Astrocyte of the spinal cord (primary cell): ENCODE measurements at regions not wholly inside any gene's neighbourhood (a gene's known extent, or its start where the extent isn't known, plus 50 kb on each side); places are given as distances from the start of the nearest gene placed in this dataset.

Source experiments
- DNase-seq: peaks from one replicate; pipeline ENCODE4 v3.0.0; 2011; ENCODE audit warnings: low read depth, low spot score
- H3K4me3 ChIP-seq: 2 replicates; pipeline ENCODE4 v1.5.1; 2011; ENCODE audit warnings: low read depth, mild to moderate bottlenecking, low read length, moderate library complexity
- in situ Hi-C: cut with HindIII; loops from 2 replicates; pipeline ENCODE4 v1.10.0; 2017; ENCODE audit warnings: low sequenced_read_pairs
- TF ChIP-seq, protein P1 (sequence below): IDR thresholded peaks from 2 replicates; pipeline ENCODE4 v1.5.1; 2012; ENCODE audit warnings: low read depth, mild to moderate bottlenecking, low read length, inconsistent platforms

DNA sequence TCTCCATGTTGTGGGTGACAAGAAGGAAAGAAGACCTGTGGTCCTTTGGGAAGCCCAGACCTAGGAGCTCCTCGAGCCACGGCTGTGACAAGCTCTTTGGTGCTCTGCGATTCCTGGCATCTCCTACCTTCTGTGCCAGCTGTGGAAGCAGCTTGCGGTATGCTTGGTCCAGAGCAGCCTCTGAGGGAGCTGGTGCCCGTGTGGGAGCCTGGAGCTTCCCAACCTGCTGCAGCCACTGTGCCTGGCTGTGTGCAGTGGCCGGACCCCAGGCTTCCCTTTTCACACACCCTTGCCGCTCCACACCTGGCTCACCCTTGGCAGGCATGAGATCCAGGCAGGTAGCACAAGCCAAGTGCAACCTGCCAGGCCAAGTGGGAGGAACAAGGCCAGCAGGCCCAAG is 1328.6 kb upstream of the SLC39A10 start:
- in situ Hi-C loops = no loop called here
- TF ChIP-seq, protein P1, sequence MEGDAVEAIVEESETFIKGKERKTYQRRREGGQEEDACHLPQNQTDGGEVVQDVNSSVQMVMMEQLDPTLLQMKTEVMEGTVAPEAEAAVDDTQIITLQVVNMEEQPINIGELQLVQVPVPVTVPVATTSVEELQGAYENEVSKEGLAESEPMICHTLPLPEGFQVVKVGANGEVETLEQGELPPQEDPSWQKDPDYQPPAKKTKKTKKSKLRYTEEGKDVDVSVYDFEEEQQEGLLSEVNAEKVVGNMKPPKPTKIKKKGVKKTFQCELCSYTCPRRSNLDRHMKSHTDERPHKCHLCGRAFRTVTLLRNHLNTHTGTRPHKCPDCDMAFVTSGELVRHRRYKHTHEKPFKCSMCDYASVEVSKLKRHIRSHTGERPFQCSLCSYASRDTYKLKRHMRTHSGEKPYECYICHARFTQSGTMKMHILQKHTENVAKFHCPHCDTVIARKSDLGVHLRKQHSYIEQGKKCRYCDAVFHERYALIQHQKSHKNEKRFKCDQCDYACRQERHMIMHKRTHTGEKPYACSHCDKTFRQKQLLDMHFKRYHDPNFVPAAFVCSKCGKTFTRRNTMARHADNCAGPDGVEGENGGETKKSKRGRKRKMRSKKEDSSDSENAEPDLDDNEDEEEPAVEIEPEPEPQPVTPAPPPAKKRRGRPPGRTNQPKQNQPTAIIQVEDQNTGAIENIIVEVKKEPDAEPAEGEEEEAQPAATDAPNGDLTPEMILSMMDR = no peak
- no peak overlapping the region for H3K4me3 ChIP-seq
- no peak for DNase-seq

DNA sequence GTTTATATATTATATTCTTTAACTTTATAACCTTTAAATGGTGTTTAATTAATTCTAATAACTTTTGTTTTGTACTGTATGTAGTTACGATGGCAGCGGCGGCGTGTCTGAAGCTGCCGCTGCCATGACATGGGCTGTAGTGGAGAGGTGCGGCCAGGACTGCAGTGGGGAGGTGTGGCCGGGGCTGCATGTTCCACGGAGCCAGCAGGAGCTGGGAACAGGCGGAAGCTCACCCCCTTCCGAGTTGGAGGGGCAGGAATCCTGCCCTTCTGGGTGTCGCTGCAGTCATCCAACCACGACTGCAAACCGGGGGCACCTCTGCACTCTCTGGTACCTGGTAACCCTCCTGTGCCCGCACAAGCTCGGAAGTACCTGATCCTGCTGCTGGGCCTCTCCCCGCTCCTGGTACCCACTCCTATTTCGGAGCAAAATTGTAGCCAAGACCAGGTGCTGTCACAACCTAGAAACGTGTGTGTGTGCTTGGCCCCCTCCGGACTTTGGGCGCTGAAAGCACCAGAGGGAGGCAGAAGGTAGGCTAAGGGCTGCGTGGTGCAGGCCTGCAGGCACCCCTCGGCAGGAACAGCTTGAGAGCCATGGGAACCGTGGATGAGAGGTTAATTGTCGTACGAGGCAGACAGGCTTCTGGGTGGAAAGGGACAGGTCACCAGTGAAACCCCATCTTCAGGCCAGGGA is 1329.7 kb upstream of the SLC39A10 start:
- DNase-seq = no peak

DNA sequence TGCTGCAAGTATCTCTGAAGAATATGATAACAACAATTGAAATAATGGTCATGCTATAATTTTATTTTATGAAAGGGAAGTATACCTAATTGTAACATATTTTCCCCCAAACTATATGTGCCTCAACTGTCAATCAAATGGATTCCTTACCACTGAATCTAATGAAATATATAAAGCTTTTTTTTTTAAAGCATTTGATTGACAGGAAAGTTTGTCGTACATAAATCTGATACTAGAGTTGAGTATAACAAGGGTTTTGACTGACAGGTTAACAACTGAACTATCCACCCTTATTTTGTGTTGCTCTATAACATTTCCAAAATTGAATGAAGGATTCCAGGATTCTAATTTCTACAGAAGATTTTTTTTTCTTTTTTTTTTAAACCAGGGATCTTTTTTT is 1333.3 kb upstream of the SLC39A10 start:
- no peak for DNase-seq
- in situ Hi-C loops = no loop called here

More for the DNA sequence above, 1329.7 kb upstream of the SLC39A10 start:
- TF ChIP-seq, protein P1 = no peak
- in situ Hi-C loops = no loop called here
- H3K4me3 ChIP-seq = no peak overlapping the region

DNA sequence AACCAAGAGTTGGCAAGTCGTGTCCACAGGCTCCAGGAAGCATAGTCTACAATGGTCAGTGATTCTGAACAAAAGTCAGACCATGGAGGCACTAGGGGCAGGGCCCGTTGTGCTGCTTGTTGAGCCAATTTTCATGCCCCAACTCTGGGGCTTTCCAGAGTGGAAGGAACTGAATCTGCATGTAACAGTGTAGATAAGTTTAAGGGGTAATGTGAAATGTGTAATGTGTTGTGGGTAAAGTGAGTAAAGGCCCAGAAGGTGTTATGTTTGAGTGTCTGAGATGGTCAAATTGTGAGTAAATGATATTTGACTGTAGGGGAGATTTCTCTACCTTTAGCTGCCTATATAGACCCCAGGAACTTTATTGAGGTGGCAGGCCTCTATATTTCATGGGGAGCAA is 1336.5 kb upstream of the SLC39A10 start:
- in situ Hi-C loops = no loop called here
- no peak for DNase-seq
- H3K4me3 ChIP-seq = no peak overlapping the region
- TF ChIP-seq, protein P1 = no peak

More for the DNA sequence above, 1333.3 kb upstream of the SLC39A10 start:
- TF ChIP-seq, protein P1 = no peak
- H3K4me3 ChIP-seq = no peak overlapping the region

DNA sequence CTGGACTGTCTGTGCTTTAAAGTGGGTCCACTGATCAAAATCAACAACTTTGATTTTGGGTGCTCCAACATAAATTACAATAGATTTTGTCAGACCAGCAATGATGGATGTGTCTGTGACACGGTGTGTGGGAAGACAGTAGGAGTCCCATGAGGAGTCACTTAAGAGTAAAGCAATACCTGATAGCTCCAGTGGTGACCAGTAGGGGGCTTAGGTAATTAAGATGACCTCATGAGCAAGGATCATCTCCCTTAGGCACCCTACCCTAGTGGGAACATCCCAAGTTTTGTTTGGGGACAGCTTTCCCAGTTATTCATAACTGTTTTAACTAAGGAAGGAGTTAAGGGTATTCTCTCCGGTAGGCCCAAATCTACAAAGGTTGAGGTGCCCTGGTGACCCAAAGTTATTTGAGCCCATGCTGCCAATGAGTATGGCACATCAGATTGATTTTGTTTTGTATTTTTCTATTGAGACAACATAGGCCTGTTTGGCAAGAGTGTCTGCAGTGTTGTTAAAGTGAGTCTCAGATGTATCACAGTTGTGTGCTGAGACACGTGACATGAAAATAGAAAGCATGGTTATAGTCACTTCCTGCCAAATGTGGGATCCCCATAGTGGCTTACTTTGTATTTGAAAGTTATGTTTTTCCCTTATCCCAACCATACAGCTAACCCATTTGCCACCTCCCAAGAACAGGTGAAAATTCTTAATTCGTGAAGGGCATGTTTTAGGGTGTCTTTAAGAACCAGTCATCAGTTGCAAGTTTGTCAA is 1337.6 kb upstream of the SLC39A10 start:
- TF ChIP-seq, protein P1 = peak; percentile 6
- in situ Hi-C loops = no loop called here
- DNase-seq = no peak
- no peak overlapping the region for H3K4me3 ChIP-seq

DNA sequence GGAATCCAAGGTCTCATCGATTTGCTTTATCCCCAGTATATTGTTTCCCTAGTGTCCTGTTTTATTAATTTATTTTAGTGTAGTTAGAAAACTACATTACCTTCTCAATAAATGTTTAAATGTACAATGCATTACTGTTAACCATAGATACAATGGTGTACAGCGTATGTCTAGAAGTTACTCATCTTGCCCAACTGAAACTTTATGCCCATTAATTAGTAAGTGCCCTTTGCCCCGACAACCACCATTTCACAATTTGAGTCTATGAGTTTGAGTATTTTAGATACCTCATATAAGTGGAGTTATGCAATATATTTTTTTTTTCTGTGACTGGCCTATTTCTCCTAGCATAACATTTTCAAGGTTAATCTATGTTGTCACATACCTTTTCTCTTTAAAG is 1343.0 kb upstream of the SLC39A10 start:
- in situ Hi-C loops = no loop called here
- no peak overlapping the region for H3K4me3 ChIP-seq
- no peak for DNase-seq
- TF ChIP-seq, protein P1 = no peak
